Ammon's horn (tissue), 1 donor: ENCODE measurements at regions not wholly inside any gene's neighbourhood (a gene's known extent, or its start where the extent isn't known, plus 50 kb on each side); places are given as distances from the start of the nearest gene placed in this dataset.

Experiments
- DNase-seq: peaks from one replicate; pipeline ENCODE4 v3.0.0-alpha.2; 2016; ENCODE audit warnings: low spot score

DNA sequence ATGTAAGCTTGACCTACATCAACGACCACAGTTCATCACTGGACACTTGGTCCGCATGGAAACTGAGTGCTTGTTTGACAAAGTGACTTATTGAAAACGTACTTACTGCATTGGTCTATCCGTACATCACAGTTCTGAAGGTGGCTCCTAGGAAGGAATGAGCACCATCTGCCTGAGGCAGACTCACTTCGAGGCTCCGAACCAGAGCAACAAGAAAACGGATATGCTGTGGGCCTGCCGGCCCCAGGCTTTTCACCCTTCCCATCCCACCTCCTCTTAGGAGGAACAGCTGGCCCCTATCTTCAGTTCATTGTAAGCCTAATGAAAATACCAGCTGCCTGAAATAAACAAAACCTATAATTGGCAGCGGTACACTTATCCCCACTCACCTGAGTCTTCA, 67.2 kb upstream of the TSLP start:
- DNase-seq: no peak

GRCh38 chr5:111010783-111011182, 60.7 kb upstream of the TSLP start:
- no peak for DNase-seq

GRCh38 chr5:111013011-111013410, 58.5 kb upstream of the TSLP start:
- DNase-seq: no peak

GRCh38 chr5:111016801-111017200, 54.7 kb upstream of the TSLP start:
- no peak for DNase-seq

- no peak for DNase-seq
Observed at GRCh38 chr5:111017731-111018130, 53.8 kb upstream of the TSLP start.
